ENCODE measurements at regions not wholly inside any gene's neighbourhood (a gene's known extent, or its start where the extent isn't known, plus 50 kb on each side); places are given as distances from the start of the nearest gene placed in this dataset.
"Not testable (repeated sequence)": the region's sequence is repeated elsewhere in the genome, so short reads cannot be mapped to it uniquely, and the experiment has no call there.

DNA sequence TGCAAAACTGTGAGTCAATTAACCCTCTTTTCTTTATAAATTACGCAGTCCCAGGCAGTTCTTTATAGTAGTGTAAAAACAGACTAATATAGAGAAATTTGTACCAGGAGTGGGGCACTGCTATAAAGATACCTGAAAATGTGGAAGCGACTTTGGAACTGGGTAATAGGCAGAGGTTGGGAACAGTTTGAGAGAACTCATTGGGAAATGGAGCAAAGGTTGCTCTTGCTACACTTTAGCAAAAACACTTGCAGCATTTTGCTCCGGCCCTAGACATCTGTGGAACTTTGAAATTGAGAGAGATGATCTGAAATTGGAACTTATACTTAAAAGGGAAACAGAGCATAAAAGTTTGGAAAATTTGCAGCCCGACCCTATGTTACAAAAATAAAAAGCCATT, 810.9 kb downstream of the LTN1 start:
- DNase-seq (ENCODE audit: low read depth in 3 of 3): no peak

DNA sequence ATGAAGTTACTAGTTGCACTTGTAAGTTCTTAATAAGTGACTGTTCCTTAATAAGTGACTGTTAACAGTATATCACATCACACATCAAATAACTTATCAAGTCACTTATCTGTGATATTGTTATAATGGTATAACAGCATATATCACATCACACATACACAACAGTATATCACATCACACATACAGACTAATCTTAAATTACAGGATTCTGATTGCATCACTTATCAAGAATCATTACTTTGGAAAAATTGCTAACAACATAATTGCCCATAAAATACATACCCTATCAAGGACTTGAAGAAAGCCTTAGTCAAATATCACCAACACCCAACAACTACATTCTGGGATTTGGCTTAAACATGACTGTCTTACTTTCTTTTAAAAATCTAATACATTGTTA, 813.5 kb downstream of the LTN1 start:
- DNase-seq (ENCODE audit: low read depth in 3 of 3): no peak

GRCh38 chr21:28177124-28177523, 815.6 kb downstream of the LTN1 start:
- DNase-seq (ENCODE audit: low read depth in 3 of 3): no peak

DNA sequence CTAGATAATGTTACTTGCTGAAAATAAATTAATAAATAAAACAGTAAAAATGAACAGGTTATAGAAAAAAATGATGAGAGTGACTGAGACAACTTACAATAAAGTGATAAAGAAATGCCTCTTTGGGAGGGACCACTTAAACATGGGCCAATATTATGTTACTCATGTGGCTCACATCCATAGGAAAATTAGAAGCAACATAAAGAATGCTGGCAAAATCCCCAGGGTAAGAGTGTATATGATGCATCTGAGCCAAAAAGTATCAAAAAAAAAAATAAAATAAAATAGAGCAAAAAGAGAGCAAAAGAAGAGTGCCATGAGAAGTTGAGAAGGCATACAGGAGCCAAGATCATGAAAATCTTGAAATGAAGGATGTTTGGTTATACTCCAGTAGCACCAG, 818.0 kb downstream of the LTN1 start:
- DNase-seq (ENCODE audit: low read depth in 3 of 3): no peak

DNA sequence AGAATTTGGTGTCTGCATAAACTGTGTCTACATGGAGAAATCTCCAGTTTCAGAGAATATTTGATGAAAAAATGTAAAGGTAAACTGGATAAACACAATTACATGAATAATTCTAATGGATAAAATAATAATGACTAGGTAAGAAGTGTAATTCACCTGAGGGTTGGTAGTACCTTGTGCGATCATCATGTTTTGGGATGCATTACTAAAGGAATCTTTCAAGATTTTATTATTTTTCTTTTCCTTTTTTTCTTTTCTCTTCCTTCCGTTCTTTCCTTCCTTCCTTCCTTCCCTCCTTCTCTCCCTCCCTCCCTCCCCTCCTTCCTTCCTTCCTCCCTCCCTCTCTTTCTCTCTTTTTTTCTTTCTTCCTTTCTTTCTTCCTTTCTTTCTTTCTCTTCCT, 818.7 kb downstream of the LTN1 start:
- no peak for DNase-seq (ENCODE audit: low read depth in 3 of 3)

GRCh38 chr21:28172376-28172775, 820.3 kb downstream of the LTN1 start:
- DNase-seq (ENCODE audit: low read depth in 3 of 3): no peak

DNA sequence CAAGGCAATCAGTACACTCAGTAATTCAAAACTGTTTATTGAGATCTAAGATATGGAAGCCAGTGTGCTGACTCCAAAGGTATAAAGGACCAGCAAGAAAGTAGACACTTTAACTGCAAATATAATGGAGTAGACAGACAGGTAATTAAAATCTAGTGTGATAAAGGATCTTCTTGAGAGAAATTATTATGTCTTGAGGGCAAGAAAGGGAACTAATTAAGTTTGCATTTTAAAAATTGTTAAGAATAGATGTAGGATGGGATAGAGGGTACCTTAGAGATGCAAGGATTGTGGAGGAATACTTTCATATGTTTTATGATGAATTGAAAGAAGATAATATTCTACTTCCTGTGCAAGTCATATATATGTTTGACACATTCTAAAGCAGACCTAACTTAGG, 825.3 kb downstream of the LTN1 start:
- DNase-seq (ENCODE audit: low read depth in 3 of 3): no peak

GRCh38 chr21:28164519-28164918, 828.2 kb downstream of the LTN1 start:
- not testable (repeated sequence) for DNase-seq (ENCODE audit: low read depth in 3 of 3)

DNA sequence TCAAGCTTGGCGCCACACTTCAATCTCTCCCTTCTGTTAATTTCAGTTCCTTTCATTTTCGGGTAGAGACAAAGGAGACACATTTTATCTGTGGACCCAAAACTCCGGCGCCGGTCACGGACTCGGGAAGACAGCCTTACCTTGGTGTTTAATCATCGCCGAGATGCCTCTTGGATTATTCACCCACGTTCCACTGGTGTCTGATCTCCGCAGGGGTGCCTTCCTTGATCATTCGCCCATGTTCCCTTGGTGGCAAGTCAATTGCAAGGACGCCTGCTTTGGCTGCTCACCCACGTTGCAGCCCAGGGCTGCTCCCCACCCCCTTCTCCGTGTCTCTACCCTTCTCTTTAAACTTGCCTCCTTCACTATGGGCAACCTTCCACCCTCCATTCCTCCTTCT, 830.6 kb downstream of the LTN1 start:
- DNase-seq (ENCODE audit: low read depth in 3 of 3): not testable (repeated sequence)

DNA sequence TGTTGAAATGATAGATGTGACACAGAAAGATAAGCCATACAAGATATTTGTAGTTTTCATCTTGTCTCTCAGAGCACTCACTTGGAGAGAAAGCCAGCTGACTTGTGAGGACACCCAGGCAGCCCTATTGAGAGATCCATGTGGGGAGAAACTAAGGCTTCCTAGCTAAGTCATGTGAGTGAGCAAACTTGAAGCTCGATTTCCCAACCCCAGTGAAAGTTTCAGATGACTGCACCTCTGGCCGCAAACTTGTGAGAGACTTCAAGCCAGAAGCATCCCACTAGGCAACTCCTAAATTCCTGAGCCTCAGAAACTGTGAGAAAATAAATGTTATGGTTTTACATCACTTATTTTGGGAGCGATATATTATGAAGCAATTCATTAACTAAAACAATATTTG, 832.3 kb downstream of the LTN1 start:
- DNase-seq (ENCODE audit: low read depth in 3 of 3): no peak

DNA sequence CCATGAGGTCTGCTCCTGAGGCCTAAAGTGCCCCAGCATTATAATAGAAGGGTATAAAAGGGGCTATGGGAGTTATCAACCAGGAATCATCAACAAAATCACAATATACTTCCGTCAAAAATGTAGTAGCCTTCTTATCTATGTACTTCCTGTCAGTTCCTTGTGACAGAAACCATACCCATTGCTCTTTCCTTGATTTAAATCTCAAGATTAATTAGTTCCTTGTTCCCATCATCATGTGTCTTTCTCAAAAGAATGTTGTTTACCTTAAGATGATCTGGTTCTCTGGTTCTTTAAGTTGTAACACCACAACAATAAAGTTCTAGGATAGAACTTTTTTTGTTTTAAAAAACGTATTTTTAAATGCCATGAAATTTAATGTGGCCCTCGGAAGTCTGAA, 833.3 kb downstream of the LTN1 start:
- no peak for DNase-seq (ENCODE audit: low read depth in 3 of 3)

- DNase-seq (ENCODE audit: low read depth in 3 of 3): no peak
These were observed 836.1 kb downstream of the LTN1 start for GRCh38 chr21:28156590-28156989.

GRCh38 chr21:28154121-28154520, 838.6 kb downstream of the LTN1 start:
- no peak for DNase-seq (ENCODE audit: low read depth in 3 of 3)

GRCh38 chr21:28152732-28153131, 839.9 kb downstream of the LTN1 start:
- DNase-seq (ENCODE audit: low read depth in 3 of 3): no peak

DNA sequence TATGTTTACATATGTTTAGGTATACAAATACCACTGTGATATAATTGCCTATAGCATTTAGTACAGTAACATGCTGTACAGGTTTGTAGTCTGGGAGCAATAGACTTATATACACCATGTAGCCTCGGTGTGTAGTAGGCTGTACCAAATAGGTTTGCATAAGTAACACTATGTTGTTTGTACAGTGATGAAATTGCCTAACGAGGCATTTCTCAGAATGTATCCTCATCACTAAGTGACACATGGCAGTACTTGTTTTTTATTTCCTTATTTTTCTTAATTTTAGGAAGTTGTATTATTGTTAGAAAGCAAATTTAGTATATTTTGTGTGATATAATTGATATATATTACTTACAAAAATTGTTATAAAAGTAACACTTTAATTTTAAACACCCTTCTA, 840.9 kb downstream of the LTN1 start:
- no peak for DNase-seq (ENCODE audit: low read depth in 3 of 3)

DNA sequence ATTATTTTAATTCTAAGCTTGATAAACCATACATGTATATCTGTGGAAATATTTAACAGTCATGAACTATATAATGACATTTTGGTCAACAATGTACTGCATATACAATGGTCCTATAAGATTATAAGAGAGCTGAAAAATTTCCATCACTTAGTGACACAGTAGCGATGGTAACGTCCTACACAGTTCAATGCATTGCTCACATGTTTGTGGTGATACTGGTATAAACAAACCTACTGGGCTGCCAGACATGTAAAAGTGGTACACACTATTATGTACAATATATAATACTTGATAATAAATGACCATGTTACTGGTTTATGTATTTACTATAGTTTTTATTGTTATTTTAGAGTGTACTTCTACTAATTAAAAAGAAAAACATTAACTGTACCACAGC, 841.9 kb downstream of the LTN1 start:
- no peak for DNase-seq (ENCODE audit: low read depth in 3 of 3)

DNA sequence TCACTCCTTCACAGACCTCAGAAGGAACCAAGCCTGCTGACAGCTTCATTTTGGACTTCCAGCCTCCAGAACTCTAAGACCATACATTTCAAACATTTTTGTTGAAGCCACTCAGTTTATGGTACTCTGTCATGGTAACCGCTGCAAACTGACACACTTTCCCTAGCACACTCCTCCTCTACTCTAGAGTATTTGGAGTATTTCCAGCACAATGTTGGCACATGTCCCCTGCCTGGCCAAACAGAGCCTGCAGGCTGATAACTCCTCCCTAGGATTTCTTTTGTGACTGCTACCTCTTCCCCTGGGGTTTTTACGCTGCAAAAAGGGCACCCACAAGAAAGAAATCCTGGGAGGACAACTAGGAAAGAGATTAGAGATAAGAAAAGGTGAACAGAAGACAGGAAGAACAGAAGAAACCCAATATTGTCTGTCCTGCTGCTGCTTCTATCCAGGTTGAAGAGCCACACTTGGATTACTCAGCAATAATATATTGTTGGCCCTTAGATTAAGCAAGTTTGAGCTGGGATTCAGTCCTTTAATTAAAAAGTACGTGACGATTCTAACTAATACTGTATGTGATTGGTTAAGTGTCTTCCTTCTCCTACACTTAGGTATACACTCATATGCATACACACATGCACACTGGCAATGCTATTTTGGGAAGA, 844.1 kb downstream of the LTN1 start:
- DNase-seq (ENCODE audit: low read depth in 3 of 3): no peak

DNA sequence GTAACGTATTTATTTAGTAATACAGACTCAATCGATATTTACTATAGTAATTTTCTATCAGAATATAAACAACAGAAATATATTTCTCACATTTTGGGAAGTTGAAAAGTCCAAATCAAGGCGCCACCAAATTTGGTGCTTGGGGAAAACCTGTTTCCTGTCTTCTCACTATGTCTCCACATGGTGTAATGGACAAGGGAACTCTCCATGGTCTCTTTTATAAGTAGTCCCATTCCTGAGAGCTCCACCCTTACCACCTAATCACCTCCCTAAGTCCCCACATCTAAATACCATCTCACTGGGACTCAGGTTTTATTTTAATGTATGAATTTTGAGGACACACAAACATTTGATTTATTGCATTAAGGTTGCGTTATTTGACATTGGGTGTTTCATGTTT, 848.0 kb downstream of the LTN1 start:
- DNase-seq (ENCODE audit: low read depth in 3 of 3): no peak

DNA sequence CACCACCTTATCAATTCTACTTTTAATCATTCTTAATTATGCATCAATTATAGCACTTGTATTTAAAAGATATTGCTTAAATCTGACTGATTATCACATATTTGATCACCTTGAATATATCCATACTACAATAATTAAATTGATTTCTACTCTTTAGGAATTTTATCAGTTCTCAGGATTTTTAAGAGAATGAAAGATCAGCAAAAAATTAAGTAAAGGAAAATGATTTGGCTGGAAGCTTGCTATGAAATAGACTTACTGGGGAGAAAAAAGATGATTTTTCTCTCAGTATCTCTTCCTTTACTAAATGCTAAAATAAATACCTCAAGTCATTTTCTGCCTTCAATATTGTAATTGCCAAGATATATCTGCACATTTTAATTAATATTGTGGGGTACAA, 848.6 kb downstream of the LTN1 start:
- DNase-seq (ENCODE audit: low read depth in 3 of 3): no peak

DNA sequence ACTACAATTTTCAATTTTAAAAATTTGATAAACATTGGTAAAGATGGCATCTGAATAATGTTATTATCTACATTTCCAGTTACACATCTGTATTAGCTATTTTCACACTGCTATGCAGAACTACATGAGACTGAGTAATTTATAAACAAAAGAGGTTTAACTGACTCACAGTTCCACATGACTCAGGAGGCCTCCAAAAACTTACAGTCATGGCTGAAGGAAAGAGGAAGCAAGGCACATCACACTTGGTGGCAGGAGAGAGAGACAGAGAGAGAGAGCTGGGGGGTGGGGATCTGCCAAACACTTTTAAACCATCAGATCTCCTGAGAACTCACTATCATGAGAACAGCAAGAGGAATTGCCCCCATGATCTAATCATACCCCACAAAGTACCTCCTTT, 850.0 kb downstream of the LTN1 start:
- no peak for DNase-seq (ENCODE audit: low read depth in 3 of 3)

DNA sequence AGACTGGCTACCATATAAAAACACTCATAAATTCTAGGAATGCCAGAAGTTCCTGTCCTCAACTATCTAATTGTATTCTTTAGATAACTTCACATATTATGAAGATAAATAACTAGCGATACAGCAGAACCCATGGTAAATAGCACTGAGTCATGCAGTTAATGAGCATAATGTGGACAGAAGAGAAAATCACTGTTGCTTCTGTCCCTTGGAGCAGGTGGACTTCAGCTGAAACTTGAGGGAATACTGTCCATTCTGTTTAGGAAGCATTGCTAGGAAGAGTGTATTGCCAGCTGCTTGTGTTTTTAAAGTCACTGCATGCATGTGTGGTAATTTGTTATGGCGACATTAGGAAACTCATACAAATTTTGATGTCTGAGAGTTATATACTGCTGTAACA, 854.4 kb downstream of the LTN1 start:
- DNase-seq (ENCODE audit: low read depth in 3 of 3): no peak

- DNase-seq (ENCODE audit: low read depth in 3 of 3): no peak
These were observed 855.9 kb downstream of the LTN1 start for GRCh38 chr21:28136656-28137255.

DNA sequence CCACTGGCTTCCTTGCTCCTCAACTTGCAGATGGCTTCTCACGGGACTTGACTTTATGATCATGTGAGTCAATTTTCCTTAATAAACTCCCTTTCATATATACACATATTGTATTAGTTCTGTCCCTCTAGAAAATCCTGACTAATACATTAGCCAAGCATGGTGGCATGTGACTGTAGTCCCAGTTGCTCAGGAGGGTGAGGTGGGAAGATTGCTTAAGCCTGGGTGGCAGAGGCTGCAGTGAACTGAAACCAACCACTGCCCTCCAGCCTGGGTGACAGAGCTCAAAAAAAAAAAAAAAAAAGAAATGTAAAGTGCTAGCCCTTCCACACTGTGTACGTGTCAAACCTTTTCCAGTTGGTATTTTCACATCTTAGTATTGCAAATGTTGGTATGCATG, 857.0 kb downstream of the LTN1 start:
- no peak for DNase-seq (ENCODE audit: low read depth in 3 of 3)

DNA sequence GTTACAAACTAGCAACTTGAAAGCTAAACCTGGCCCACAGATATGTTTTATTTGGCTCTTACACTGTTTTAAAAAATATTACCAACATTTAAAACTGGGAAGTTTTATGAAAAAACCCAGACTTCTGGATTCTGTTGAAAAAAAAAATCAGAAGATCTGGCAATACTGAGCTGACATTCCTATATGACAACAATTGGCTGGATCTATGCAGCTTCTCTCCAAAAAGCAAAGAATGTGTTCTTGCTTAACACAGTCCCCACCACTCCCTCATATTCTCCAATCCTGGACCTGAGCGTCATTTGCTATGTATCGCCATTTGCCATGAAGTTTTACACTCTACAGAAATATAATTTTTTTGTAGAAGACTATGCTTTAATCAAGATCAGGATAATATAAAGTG, 859.6 kb downstream of the LTN1 start:
- no peak for DNase-seq (ENCODE audit: low read depth in 3 of 3)

Measured in stimulated activated CD4-positive, alpha-beta T cell treated with anti-CD3 and anti-CD28 coated beads, TNF-alpha, amount 100 ng/mL, for 48 hours (primary cell).